ENCODE measurements at regions not wholly inside any gene's neighbourhood (a gene's known extent, or its start where the extent isn't known, plus 50 kb on each side); places are given as distances from the start of the nearest gene placed in this dataset.

DNA sequence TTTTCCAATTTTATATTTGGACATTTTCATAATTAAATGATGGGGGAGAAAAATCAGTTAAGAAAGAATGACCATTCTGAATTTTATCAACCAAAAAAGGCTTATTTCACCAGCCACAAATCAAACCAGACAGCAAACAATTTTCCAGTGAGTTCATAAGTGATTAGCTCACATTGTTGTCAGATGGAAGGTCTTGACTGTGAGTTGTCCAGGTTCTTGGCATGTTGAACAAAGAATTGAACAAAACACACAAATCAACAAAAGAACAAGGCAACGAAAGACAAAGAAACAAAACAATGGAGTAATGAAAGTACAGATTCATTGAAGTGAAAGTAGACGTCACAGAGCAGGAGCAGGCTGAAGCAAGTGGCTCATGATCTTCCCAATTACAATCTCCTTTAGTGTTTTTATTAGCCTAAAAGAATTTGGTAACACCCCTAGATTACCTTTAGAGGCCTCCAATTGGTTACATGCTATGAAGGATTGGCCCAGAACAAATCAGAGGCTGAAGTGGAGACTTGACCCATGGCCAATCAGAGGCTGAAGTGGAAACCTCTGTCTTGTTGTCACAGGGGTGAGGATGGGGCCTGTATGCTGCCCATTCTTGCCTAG is 248.7 kb downstream of the NEBL start:
- Histone ChIP-seq H3K9me3 (no peaks in the 10 kb centered on the region), H3K27ac (no peak overlapping the region), H3K36me3 (no peaks in the 10 kb centered on the region), H3K27me3 (no peaks in the 10 kb centered on the region), H3K4me1 (no peaks in the 10 kb centered on the region), H3K4me3 (no peak overlapping the region)
- 71 to 78% methylated on average over 2 of the region's 2 CpGs for WGBS, 2 donors (ENCODE audit: low coverage in 1 of 2)
- ATAC-seq = no peak
- TF ChIP-seq CTCF (IDR thresholded peaks at IDR 0.05) = no peak
- TF ChIP-seq EP300 (IDR thresholded peaks at IDR 0.05) = no peak
- TF ChIP-seq POLR2A (IDR thresholded peaks at IDR 0.05) = no peak
- TF ChIP-seq POLR2AphosphoS5 (IDR thresholded peaks at IDR 0.05) = no peak

GRCh38 chr10:20647756-20648155 is 249.4 kb downstream of the NEBL start:
- Histone ChIP-seq H3K4me3 (no peak overlapping the region), H3K27me3 (no peaks in the 10 kb centered on the region), H3K36me3 (no peaks in the 10 kb centered on the region), H3K27ac (no peak overlapping the region), H3K9me3 (no peaks in the 10 kb centered on the region), H3K4me1 (no peaks in the 10 kb centered on the region)
- no peak for TF ChIP-seq EP300 (IDR thresholded peaks at IDR 0.05)
- no peak for TF ChIP-seq POLR2A (IDR thresholded peaks at IDR 0.05)
- TF ChIP-seq CTCF (IDR thresholded peaks at IDR 0.05) = no peak
- TF ChIP-seq POLR2AphosphoS5 (IDR thresholded peaks at IDR 0.05) = no peak
- no peak for ATAC-seq

DNA sequence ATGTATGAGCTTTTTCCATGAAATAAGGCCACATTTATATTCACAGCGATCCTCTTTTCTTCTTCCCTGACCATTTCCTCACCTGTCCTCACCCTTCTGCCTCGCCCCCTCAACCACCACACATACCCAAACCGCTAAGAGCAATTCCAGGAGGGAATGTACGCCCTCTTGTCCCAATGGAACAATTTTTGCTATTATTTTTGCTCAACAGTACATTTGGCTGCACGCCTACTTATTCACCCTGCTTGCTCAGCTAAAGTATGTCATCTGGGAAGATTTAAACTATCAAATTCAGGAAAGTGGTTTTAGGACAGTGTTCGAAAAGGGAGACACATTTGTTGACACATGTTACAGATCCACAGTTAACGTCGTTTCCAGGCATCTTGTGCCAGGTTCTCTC is 252.7 kb downstream of the NEBL start:
- H3K27ac ChIP-seq = no peak overlapping the region
- no peaks in the 10 kb centered on the region for H3K9me3 ChIP-seq
- no peak for ATAC-seq
- TF ChIP-seq POLR2AphosphoS5 (IDR thresholded peaks at IDR 0.05) (no peak), POLR2A (IDR thresholded peaks at IDR 0.05) (no peak), EP300 (IDR thresholded peaks at IDR 0.05) (no peak), CTCF (IDR thresholded peaks at IDR 0.05) (no peak)
- no peaks in the 10 kb centered on the region for H3K27me3 ChIP-seq
- 59 to 78% methylated on average over 8 of the region's 8 CpGs for WGBS, 2 donors (ENCODE audit: low coverage in 1 of 2)
- no peaks in the 10 kb centered on the region for H3K36me3 ChIP-seq
- H3K4me1 ChIP-seq = no peaks in the 10 kb centered on the region
- H3K4me3 ChIP-seq = no peak overlapping the region

DNA sequence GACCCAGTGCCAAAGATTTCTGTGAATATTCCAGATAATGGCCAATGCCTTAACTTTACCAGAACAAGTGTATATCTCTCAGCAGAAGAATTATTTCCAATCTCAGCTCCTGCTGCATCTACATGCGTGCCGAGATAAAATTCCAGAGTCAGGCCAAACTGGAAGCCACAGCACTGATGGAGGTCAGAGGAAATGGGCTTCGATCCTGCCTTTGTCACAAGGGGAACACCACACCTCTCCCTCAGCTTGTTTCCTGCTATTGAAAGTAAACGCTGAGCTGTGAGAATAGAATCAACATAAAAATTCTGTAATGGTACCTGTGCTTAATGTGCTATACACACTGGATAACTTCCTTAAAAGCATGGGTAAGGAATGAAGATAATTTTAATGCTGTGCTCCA is 255.5 kb downstream of the NEBL start:
- peak; percentile 46 for ATAC-seq
- H3K36me3 ChIP-seq = no peaks in the 10 kb centered on the region
- no peak for TF ChIP-seq POLR2AphosphoS5 (IDR thresholded peaks at IDR 0.05)
- H3K27ac ChIP-seq = no peak overlapping the region
- WGBS, 2 donors (ENCODE audit: low coverage in 1 of 2) = 71 to 75% methylated on average over 2 of the region's 4 CpGs
- H3K4me3 ChIP-seq = no peak overlapping the region
- no peaks in the 10 kb centered on the region for H3K27me3 ChIP-seq
- no peaks in the 10 kb centered on the region for H3K4me1 ChIP-seq
- no peaks in the 10 kb centered on the region for H3K9me3 ChIP-seq

DNA sequence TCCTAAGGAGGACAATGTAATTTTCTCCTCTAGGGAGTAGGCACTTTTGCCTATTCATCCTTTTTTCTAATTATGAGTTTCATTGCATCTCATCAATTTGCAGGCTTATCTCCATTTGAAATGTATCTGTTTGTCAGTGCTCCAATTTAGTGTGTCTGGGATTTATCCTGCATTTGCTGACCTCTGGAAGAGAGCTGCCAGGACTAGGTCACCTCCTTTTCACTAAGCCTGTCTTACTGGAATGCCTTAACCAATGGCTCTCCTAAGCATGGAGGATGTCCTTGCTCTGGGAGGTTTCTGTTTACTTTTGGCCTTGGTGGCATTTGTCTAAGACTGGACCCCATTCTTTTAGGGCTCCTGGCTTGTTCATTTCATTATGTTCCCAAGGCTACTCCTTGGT is 261.5 kb downstream of the NEBL start:
- H3K9me3 ChIP-seq = no peaks in the 10 kb centered on the region
- H3K36me3 ChIP-seq = no peaks in the 10 kb centered on the region
- TF ChIP-seq POLR2AphosphoS5 (IDR thresholded peaks at IDR 0.05) (no peak), POLR2A (IDR thresholded peaks at IDR 0.05) (no peak), EP300 (IDR thresholded peaks at IDR 0.05) (no peak), CTCF (IDR thresholded peaks at IDR 0.05) (no peak)
- no peaks in the 10 kb centered on the region for H3K27me3 ChIP-seq
- no peaks in the 10 kb centered on the region for H3K4me1 ChIP-seq
- no peak for ATAC-seq
- no peak overlapping the region for H3K27ac ChIP-seq
- no peak overlapping the region for H3K4me3 ChIP-seq

Data from gastroesophageal sphincter (tissue), 4 donors.